Uterus (tissue), 3 donors: ENCODE measurements at regions not wholly inside any gene's neighbourhood (a gene's known extent, or its start where the extent isn't known, plus 50 kb on each side); places are given as distances from the start of the nearest gene placed in this dataset.

Experiments used
- DNase-seq, 2 donors: peaks; one replicate each; pipeline ENCODE4 v3.0.0-alpha.2; 2019 to 2020
- H3K27ac ChIP-seq, 2 donors: fragments of 200-600 bp; sonication (generic); 1 replicate in 1 of 2; 2 replicates in 1 of 2; pipeline ENCODE4 v1.5.1; 2016 to 2018
- H3K27me3 ChIP-seq, 2 donors: fragments of 200-600 bp; sonication (generic); one replicate each; pipeline ENCODE4 v1.5.1; 2018 to 2019; ENCODE audit warnings: control low read depth in 1 of 2
- H3K36me3 ChIP-seq, 2 donors: fragments of 200-600 bp; sonication (generic); one replicate each; pipeline ENCODE4 v1.5.1; 2019; ENCODE audit warnings: control low read depth in 1 of 2
- H3K4me1 ChIP-seq, 2 donors: fragments of 200-600 bp; sonication (generic); one replicate each; pipeline ENCODE4 v1.5.1; 2018 to 2019; ENCODE audit warnings: control low read depth in 1 of 2
- H3K4me3 ChIP-seq, 2 donors: fragments of 200-600 bp; sonication (generic); 1 replicate in 1 of 2; 2 replicates in 1 of 2; pipeline ENCODE4 v1.5.1; 2018 to 2019; ENCODE audit warnings: mild to moderate bottlenecking in 1 of 2
- H3K9me3 ChIP-seq, 2 donors: fragments of 200-600 bp; sonication (generic); one replicate each; pipeline ENCODE4 v1.5.1; 2019; ENCODE audit warnings: control low read depth in 1 of 2
- CTCF ChIP-seq, 4 experiments: fragments of 200-600 bp in 2 of 4; fragments of 450-650 bp in 2 of 4; sonication (generic) in 2 of 4; IDR thresholded peaks; one replicate each; pipeline ENCODE4 v1.5.1; 2016 to 2019; ENCODE audit warnings: antibody characterized with exemption in 4 of 4, mild to moderate bottlenecking in 2 of 4, moderate library complexity in 1 of 4
- POLR2A ChIP-seq, 2 donors: fragments of 450-650 bp; IDR thresholded peaks; one replicate each; pipeline ENCODE4 v1.6.1; 2016; ENCODE audit warnings: antibody characterized with exemption in 2 of 2, mild to moderate bottlenecking in 1 of 2, moderate library complexity in 1 of 2
- intact Hi-C: fragments of 100-400 bp; cut with DNase I; formaldehyde crosslinking; loops from one replicate; pipeline ENCODE4 v1.15.1; 2023; ENCODE audit warnings: low total_unique reads
- donor health status: DM: yes; HTN: yes; CAD: no.

GRCh38 chr7:67343114-67343513 lies 346.5 kb downstream of the TYW1 start:
- intact Hi-C loops, result no loop called here
- H3K4me1 ChIP-seq, result no peaks in the 10 kb centered on the region
- no peak overlapping the region for H3K4me3 ChIP-seq
- no peak for DNase-seq
- no peaks in the 10 kb centered on the region for H3K27me3 ChIP-seq
- H3K27ac ChIP-seq, result no peak overlapping the region
- no peak for TF ChIP-seq CTCF (IDR thresholded peaks at IDR 0.05)
- no peak for TF ChIP-seq POLR2A (IDR thresholded peaks at IDR 0.05)
- H3K9me3 ChIP-seq, result no peaks in the 10 kb centered on the region
- no peaks in the 10 kb centered on the region for H3K36me3 ChIP-seq

- Histone ChIP-seq H3K36me3 (no peaks in the 10 kb centered on the region), H3K27ac (no peak overlapping the region), H3K4me1 (no peaks in the 10 kb centered on the region), H3K27me3 (no peaks in the 10 kb centered on the region), H3K9me3 (no peaks in the 10 kb centered on the region), H3K4me3 (no peak overlapping the region)
- DNase-seq, result no peak
- TF ChIP-seq CTCF (IDR thresholded peaks at IDR 0.05), result no peak
- no peak for TF ChIP-seq POLR2A (IDR thresholded peaks at IDR 0.05)
- intact Hi-C loops, result no loop called here
Observed at GRCh38 chr7:67343572-67343971, 346.9 kb downstream of the TYW1 start.

- no peak for DNase-seq
- intact Hi-C loops, result no loop called here
- no peak overlapping the region for H3K27ac ChIP-seq
- H3K4me1 ChIP-seq, result no peaks in the 10 kb centered on the region
- H3K27me3 ChIP-seq, result no peaks in the 10 kb centered on the region
- H3K36me3 ChIP-seq, result no peaks in the 10 kb centered on the region
- TF ChIP-seq POLR2A (IDR thresholded peaks at IDR 0.05) (no peak), CTCF (IDR thresholded peaks at IDR 0.05) (no peak)
- H3K9me3 ChIP-seq, result no peaks in the 10 kb centered on the region
- H3K4me3 ChIP-seq, result no peak overlapping the region
Observed at GRCh38 chr7:67344481-67345193, 348.0 kb downstream of the TYW1 start.

GRCh38 chr7:67346126-67346525 lies 349.5 kb downstream of the TYW1 start:
- H3K27ac ChIP-seq, result no peak overlapping the region
- H3K36me3 ChIP-seq, result no peaks in the 10 kb centered on the region
- no peak for TF ChIP-seq POLR2A (IDR thresholded peaks at IDR 0.05)
- TF ChIP-seq CTCF (IDR thresholded peaks at IDR 0.05), result no peak
- no peak overlapping the region for H3K4me3 ChIP-seq
- intact Hi-C loops, result no loop called here
- H3K27me3 ChIP-seq, result no peaks in the 10 kb centered on the region
- H3K4me1 ChIP-seq, result no peaks in the 10 kb centered on the region
- H3K9me3 ChIP-seq, result no peaks in the 10 kb centered on the region
- no peak for DNase-seq

- TF ChIP-seq POLR2A (IDR thresholded peaks at IDR 0.05) (no peak), CTCF (IDR thresholded peaks at IDR 0.05) (no peak)
Observed at GRCh38 chr7:67346876-67347275, 350.2 kb downstream of the TYW1 start.

More at GRCh38 chr7:67346876-67347275, 350.2 kb downstream of the TYW1 start:
- H3K4me1 ChIP-seq, result no peaks in the 10 kb centered on the region
- H3K27ac ChIP-seq, result no peak overlapping the region
- H3K36me3 ChIP-seq, result no peaks in the 10 kb centered on the region
- DNase-seq, result no peak
- no peaks in the 10 kb centered on the region for H3K27me3 ChIP-seq
- no peak overlapping the region for H3K4me3 ChIP-seq
- no peaks in the 10 kb centered on the region for H3K9me3 ChIP-seq
- intact Hi-C loops, result no loop called here
